ENCODE measurements at regions not wholly inside any gene's neighbourhood (a gene's known extent, or its start where the extent isn't known, plus 50 kb on each side); places are given as distances from the start of the nearest gene placed in this dataset.

GRCh38 chrX:45261471-45261870 is 60.8 kb upstream of the DIPK2B start:
- Histone ChIP-seq H3K4me3 (replicated peaks; ENCODE audit: insufficient read depth, low read length) (no peak overlapping the region), H3K27ac (replicated peaks) (no peak overlapping the region)

DNA sequence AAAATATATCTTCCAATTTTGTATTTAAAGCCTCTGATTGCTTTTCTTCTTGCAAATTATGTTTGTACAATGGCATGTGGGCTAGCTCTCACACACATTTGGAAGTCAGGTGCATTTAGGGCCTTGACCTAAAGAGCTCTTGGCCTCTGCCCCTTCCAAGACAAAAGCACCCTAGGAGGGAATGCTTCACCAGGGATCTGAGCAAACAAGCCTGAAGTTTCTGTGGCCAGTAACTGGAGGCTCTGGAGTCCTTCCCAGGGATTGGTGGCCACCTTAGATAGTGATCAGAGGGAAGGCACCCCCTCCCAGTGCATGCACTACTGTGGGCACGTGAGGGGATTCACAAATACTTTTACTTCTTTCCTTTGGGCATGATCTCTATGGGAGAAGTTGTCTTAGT is 60.3 kb upstream of the DIPK2B start:
- Histone ChIP-seq H3K27ac (replicated peaks) (no peak overlapping the region), H3K4me3 (replicated peaks; ENCODE audit: insufficient read depth, low read length) (no peak overlapping the region), H3K27me3 (ENCODE audit: insufficient read depth, poor library complexity, severe bottlenecking) (no peaks in the 10 kb centered on the region)
- no peak for DNase-seq (ENCODE audit: low read depth in 1 of 2, low spot score in 1 of 2)
- TF ChIP-seq, protein P1, sequence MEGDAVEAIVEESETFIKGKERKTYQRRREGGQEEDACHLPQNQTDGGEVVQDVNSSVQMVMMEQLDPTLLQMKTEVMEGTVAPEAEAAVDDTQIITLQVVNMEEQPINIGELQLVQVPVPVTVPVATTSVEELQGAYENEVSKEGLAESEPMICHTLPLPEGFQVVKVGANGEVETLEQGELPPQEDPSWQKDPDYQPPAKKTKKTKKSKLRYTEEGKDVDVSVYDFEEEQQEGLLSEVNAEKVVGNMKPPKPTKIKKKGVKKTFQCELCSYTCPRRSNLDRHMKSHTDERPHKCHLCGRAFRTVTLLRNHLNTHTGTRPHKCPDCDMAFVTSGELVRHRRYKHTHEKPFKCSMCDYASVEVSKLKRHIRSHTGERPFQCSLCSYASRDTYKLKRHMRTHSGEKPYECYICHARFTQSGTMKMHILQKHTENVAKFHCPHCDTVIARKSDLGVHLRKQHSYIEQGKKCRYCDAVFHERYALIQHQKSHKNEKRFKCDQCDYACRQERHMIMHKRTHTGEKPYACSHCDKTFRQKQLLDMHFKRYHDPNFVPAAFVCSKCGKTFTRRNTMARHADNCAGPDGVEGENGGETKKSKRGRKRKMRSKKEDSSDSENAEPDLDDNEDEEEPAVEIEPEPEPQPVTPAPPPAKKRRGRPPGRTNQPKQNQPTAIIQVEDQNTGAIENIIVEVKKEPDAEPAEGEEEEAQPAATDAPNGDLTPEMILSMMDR (IDR thresholded peaks at IDR 0.05; ENCODE audit: insufficient read depth, low read length) = no peak
- TF ChIP-seq REST (IDR thresholded peaks at IDR 0.05; ENCODE audit: insufficient replicate concordance, low read depth) (no peak), POLR2AphosphoS5 (IDR thresholded peaks at IDR 0.05; ENCODE audit: low read depth) (no peak), SPI1 (IDR thresholded peaks at IDR 0.05; ENCODE audit: borderline replicate concordance, low read depth) (no peak)

More at GRCh38 chrX:45261471-45261870, 60.8 kb upstream of the DIPK2B start:
- DNase-seq (ENCODE audit: low read depth in 1 of 2, low spot score in 1 of 2) = no peak
- TF ChIP-seq GABPA (IDR thresholded peaks at IDR 0.05; ENCODE audit: low read depth) = no peak
- TF ChIP-seq POLR2AphosphoS5 (IDR thresholded peaks at IDR 0.05; ENCODE audit: low read depth) = no peak
- TF ChIP-seq REST (IDR thresholded peaks at IDR 0.05; ENCODE audit: insufficient replicate concordance, low read depth) = no peak
- TF ChIP-seq, protein P1 (IDR thresholded peaks at IDR 0.05; ENCODE audit: insufficient read depth, low read length) = no peak
- no peak for TF ChIP-seq SPI1 (IDR thresholded peaks at IDR 0.05; ENCODE audit: borderline replicate concordance, low read depth)
- H3K27me3 ChIP-seq (ENCODE audit: insufficient read depth, poor library complexity, severe bottlenecking) = no peaks in the 10 kb centered on the region

GRCh38 chrX:45258731-45259402 is 58.2 kb upstream of the DIPK2B start:
- no peak for DNase-seq (ENCODE audit: low read depth in 1 of 2, low spot score in 1 of 2)
- no peak for TF ChIP-seq SPI1 (IDR thresholded peaks at IDR 0.05; ENCODE audit: borderline replicate concordance, low read depth)
- TF ChIP-seq POLR2AphosphoS5 (IDR thresholded peaks at IDR 0.05; ENCODE audit: low read depth) = no peak
- TF ChIP-seq, protein P1 (IDR thresholded peaks at IDR 0.05; ENCODE audit: insufficient read depth, low read length) = no peak
- no peak for TF ChIP-seq GABPA (IDR thresholded peaks at IDR 0.05; ENCODE audit: low read depth)
- no peak for TF ChIP-seq REST (IDR thresholded peaks at IDR 0.05; ENCODE audit: insufficient replicate concordance, low read depth)
- no peaks in the 10 kb centered on the region for H3K27me3 ChIP-seq (ENCODE audit: insufficient read depth, poor library complexity, severe bottlenecking)
- no peak overlapping the region for H3K4me3 ChIP-seq (replicated peaks; ENCODE audit: insufficient read depth, low read length)
- H3K27ac ChIP-seq (replicated peaks) = no peak overlapping the region
